ENCODE measurements at regions not wholly inside any gene's neighbourhood (a gene's known extent, or its start where the extent isn't known, plus 50 kb on each side); places are given as distances from the start of the nearest gene placed in this dataset.
"Not testable (repeated sequence)": the region's sequence is repeated elsewhere in the genome, so short reads cannot be mapped to it uniquely, and the experiment has no call there.

GRCh38 chr5:17748941-17749340 lies 114.7 kb downstream of the TAF11L14 start:
- Histone ChIP-seq H3K9me3 (ENCODE audit: control insufficient read depth in 2 of 2, low read length in 2 of 2) (no peaks in the 10 kb centered on the region), H3K27ac (ENCODE audit: low read depth in 2 of 2, low read length in 2 of 2) (no peak overlapping the region), H3K4me3 (ENCODE audit: low read length in 2 of 2) (no peak overlapping the region), H3K36me3 (ENCODE audit: control insufficient read depth in 2 of 2, insufficient read depth in 2 of 2, low read length in 2 of 2) (no peaks in the 10 kb centered on the region), H3K27me3 (ENCODE audit: control insufficient read depth in 2 of 2, insufficient read depth in 2 of 2, low read length in 2 of 2) (no peaks in the 10 kb centered on the region), H3K4me1 (ENCODE audit: control insufficient read depth in 2 of 2, insufficient read depth in 2 of 2, low read length in 2 of 2) (no peaks in the 10 kb centered on the region), H3K9ac (ENCODE audit: low read depth in 1 of 2, low read length in 2 of 2) (no peak overlapping the region)

GRCh38 chr5:17755406-17755805 lies 121.1 kb downstream of the TAF11L14 start:
- H3K36me3 ChIP-seq (ENCODE audit: control insufficient read depth in 2 of 2, insufficient read depth in 2 of 2, low read length in 2 of 2); H3K27ac ChIP-seq (ENCODE audit: low read depth in 2 of 2, low read length in 2 of 2); H3K4me1 ChIP-seq (ENCODE audit: control insufficient read depth in 2 of 2, insufficient read depth in 2 of 2, low read length in 2 of 2); H3K4me3 ChIP-seq (ENCODE audit: low read length in 2 of 2); H3K9ac ChIP-seq (ENCODE audit: low read depth in 1 of 2, low read length in 2 of 2); H3K9me3 ChIP-seq (ENCODE audit: control insufficient read depth in 2 of 2, low read length in 2 of 2); H3K27me3 ChIP-seq (ENCODE audit: control insufficient read depth in 2 of 2, insufficient read depth in 2 of 2, low read length in 2 of 2): not testable (repeated sequence)

GRCh38 chr5:17761326-17761725 lies 127.1 kb downstream of the TAF11L14 start:
- Histone ChIP-seq H3K4me3 (ENCODE audit: low read length in 2 of 2) (no peak overlapping the region), H3K4me1 (ENCODE audit: control insufficient read depth in 2 of 2, insufficient read depth in 2 of 2, low read length in 2 of 2) (no peaks in the 10 kb centered on the region), H3K9ac (ENCODE audit: low read depth in 1 of 2, low read length in 2 of 2) (no peak overlapping the region), H3K27ac (ENCODE audit: low read depth in 2 of 2, low read length in 2 of 2) (no peak overlapping the region), H3K9me3 (ENCODE audit: control insufficient read depth in 2 of 2, low read length in 2 of 2) (peaks cover 0 to under 1% of the 10 kb centered on the region in 2 donors), H3K27me3 (ENCODE audit: control insufficient read depth in 2 of 2, insufficient read depth in 2 of 2, low read length in 2 of 2) (no peaks in the 10 kb centered on the region), H3K36me3 (ENCODE audit: control insufficient read depth in 2 of 2, insufficient read depth in 2 of 2, low read length in 2 of 2) (no peaks in the 10 kb centered on the region)

GRCh38 chr5:17763301-17763700 lies 129.0 kb downstream of the TAF11L14 start:
- Histone ChIP-seq H3K9me3 (ENCODE audit: control insufficient read depth in 2 of 2, low read length in 2 of 2) (no peaks in the 10 kb centered on the region), H3K4me1 (ENCODE audit: control insufficient read depth in 2 of 2, insufficient read depth in 2 of 2, low read length in 2 of 2) (no peaks in the 10 kb centered on the region), H3K27me3 (ENCODE audit: control insufficient read depth in 2 of 2, insufficient read depth in 2 of 2, low read length in 2 of 2) (no peaks in the 10 kb centered on the region), H3K27ac (ENCODE audit: low read depth in 2 of 2, low read length in 2 of 2) (no peak overlapping the region), H3K9ac (ENCODE audit: low read depth in 1 of 2, low read length in 2 of 2) (no peak overlapping the region), H3K4me3 (ENCODE audit: low read length in 2 of 2) (no peak overlapping the region), H3K36me3 (ENCODE audit: control insufficient read depth in 2 of 2, insufficient read depth in 2 of 2, low read length in 2 of 2) (no peaks in the 10 kb centered on the region)

- Histone ChIP-seq H3K36me3 (ENCODE audit: control insufficient read depth in 2 of 2, insufficient read depth in 2 of 2, low read length in 2 of 2) (no peaks in the 10 kb centered on the region), H3K9me3 (ENCODE audit: control insufficient read depth in 2 of 2, low read length in 2 of 2) (no peaks in the 10 kb centered on the region), H3K4me3 (ENCODE audit: low read length in 2 of 2) (no peak overlapping the region), H3K9ac (ENCODE audit: low read depth in 1 of 2, low read length in 2 of 2) (no peak overlapping the region), H3K4me1 (ENCODE audit: control insufficient read depth in 2 of 2, insufficient read depth in 2 of 2, low read length in 2 of 2) (no peaks in the 10 kb centered on the region), H3K27me3 (ENCODE audit: control insufficient read depth in 2 of 2, insufficient read depth in 2 of 2, low read length in 2 of 2) (no peaks in the 10 kb centered on the region), H3K27ac (ENCODE audit: low read depth in 2 of 2, low read length in 2 of 2) (no peak overlapping the region)
Observed at GRCh38 chr5:17766031-17766430, 131.8 kb downstream of the TAF11L14 start.

- no peak overlapping the region for H3K4me3 ChIP-seq (ENCODE audit: low read length in 2 of 2)
- H3K4me1 ChIP-seq (ENCODE audit: control insufficient read depth in 2 of 2, insufficient read depth in 2 of 2, low read length in 2 of 2), result no peaks in the 10 kb centered on the region
- no peaks in the 10 kb centered on the region for H3K36me3 ChIP-seq (ENCODE audit: control insufficient read depth in 2 of 2, insufficient read depth in 2 of 2, low read length in 2 of 2)
- no peak overlapping the region for H3K9ac ChIP-seq (ENCODE audit: low read depth in 1 of 2, low read length in 2 of 2)
- no peaks in the 10 kb centered on the region for H3K27me3 ChIP-seq (ENCODE audit: control insufficient read depth in 2 of 2, insufficient read depth in 2 of 2, low read length in 2 of 2)
- H3K27ac ChIP-seq (ENCODE audit: low read depth in 2 of 2, low read length in 2 of 2), result no peak overlapping the region
- H3K9me3 ChIP-seq (ENCODE audit: control insufficient read depth in 2 of 2, low read length in 2 of 2), result no peaks in the 10 kb centered on the region
Observed at GRCh38 chr5:17769277-17769676, 135.0 kb downstream of the TAF11L14 start.

- H3K4me1 ChIP-seq (ENCODE audit: control insufficient read depth in 2 of 2, insufficient read depth in 2 of 2, low read length in 2 of 2), result no peaks in the 10 kb centered on the region
- H3K4me3 ChIP-seq (ENCODE audit: low read length in 2 of 2), result no peak overlapping the region
- no peaks in the 10 kb centered on the region for H3K36me3 ChIP-seq (ENCODE audit: control insufficient read depth in 2 of 2, insufficient read depth in 2 of 2, low read length in 2 of 2)
- no peak overlapping the region for H3K9ac ChIP-seq (ENCODE audit: low read depth in 1 of 2, low read length in 2 of 2)
- no peak overlapping the region for H3K27ac ChIP-seq (ENCODE audit: low read depth in 2 of 2, low read length in 2 of 2)
- H3K27me3 ChIP-seq (ENCODE audit: control insufficient read depth in 2 of 2, insufficient read depth in 2 of 2, low read length in 2 of 2), result no peaks in the 10 kb centered on the region
- H3K9me3 ChIP-seq (ENCODE audit: control insufficient read depth in 2 of 2, low read length in 2 of 2), result no peaks in the 10 kb centered on the region
Observed at GRCh38 chr5:17772232-17772631, 138.0 kb downstream of the TAF11L14 start.

- no peaks in the 10 kb centered on the region for H3K36me3 ChIP-seq (ENCODE audit: control insufficient read depth in 2 of 2, insufficient read depth in 2 of 2, low read length in 2 of 2)
- no peaks in the 10 kb centered on the region for H3K27me3 ChIP-seq (ENCODE audit: control insufficient read depth in 2 of 2, insufficient read depth in 2 of 2, low read length in 2 of 2)
- H3K9me3 ChIP-seq (ENCODE audit: control insufficient read depth in 2 of 2, low read length in 2 of 2), result no peaks in the 10 kb centered on the region
- H3K9ac ChIP-seq (ENCODE audit: low read depth in 1 of 2, low read length in 2 of 2), result no peak overlapping the region
- no peak overlapping the region for H3K4me3 ChIP-seq (ENCODE audit: low read length in 2 of 2)
- no peaks in the 10 kb centered on the region for H3K4me1 ChIP-seq (ENCODE audit: control insufficient read depth in 2 of 2, insufficient read depth in 2 of 2, low read length in 2 of 2)
- H3K27ac ChIP-seq (ENCODE audit: low read depth in 2 of 2, low read length in 2 of 2), result no peak overlapping the region
Observed at GRCh38 chr5:17785774-17786173, 151.5 kb downstream of the TAF11L14 start.

- Histone ChIP-seq H3K9me3 (ENCODE audit: control insufficient read depth in 2 of 2, low read length in 2 of 2) (no peaks in the 10 kb centered on the region), H3K36me3 (ENCODE audit: control insufficient read depth in 2 of 2, insufficient read depth in 2 of 2, low read length in 2 of 2) (no peaks in the 10 kb centered on the region), H3K4me3 (ENCODE audit: low read length in 2 of 2) (no peak overlapping the region), H3K4me1 (ENCODE audit: control insufficient read depth in 2 of 2, insufficient read depth in 2 of 2, low read length in 2 of 2) (no peaks in the 10 kb centered on the region), H3K27ac (ENCODE audit: low read depth in 2 of 2, low read length in 2 of 2) (no peak overlapping the region), H3K27me3 (ENCODE audit: control insufficient read depth in 2 of 2, insufficient read depth in 2 of 2, low read length in 2 of 2) (no peaks in the 10 kb centered on the region), H3K9ac (ENCODE audit: low read depth in 1 of 2, low read length in 2 of 2) (no peak overlapping the region)
Observed at GRCh38 chr5:17788351-17788750, 154.1 kb downstream of the TAF11L14 start.

GRCh38 chr5:17794201-17794600 lies 159.9 kb downstream of the TAF11L14 start:
- no peak overlapping the region for H3K27ac ChIP-seq (ENCODE audit: low read depth in 2 of 2, low read length in 2 of 2)
- H3K4me1 ChIP-seq (ENCODE audit: control insufficient read depth in 2 of 2, insufficient read depth in 2 of 2, low read length in 2 of 2), result no peaks in the 10 kb centered on the region

GRCh38 chr5:17794815-17795214 lies 160.6 kb downstream of the TAF11L14 start:
- Histone ChIP-seq H3K4me1 (ENCODE audit: control insufficient read depth in 2 of 2, insufficient read depth in 2 of 2, low read length in 2 of 2) (no peaks in the 10 kb centered on the region), H3K27me3 (ENCODE audit: control insufficient read depth in 2 of 2, insufficient read depth in 2 of 2, low read length in 2 of 2) (no peaks in the 10 kb centered on the region), H3K9ac (ENCODE audit: low read depth in 1 of 2, low read length in 2 of 2) (no peak overlapping the region), H3K9me3 (ENCODE audit: control insufficient read depth in 2 of 2, low read length in 2 of 2) (no peaks in the 10 kb centered on the region), H3K4me3 (ENCODE audit: low read length in 2 of 2) (no peak overlapping the region), H3K27ac (ENCODE audit: low read depth in 2 of 2, low read length in 2 of 2) (no peak overlapping the region), H3K36me3 (ENCODE audit: control insufficient read depth in 2 of 2, insufficient read depth in 2 of 2, low read length in 2 of 2) (no peaks in the 10 kb centered on the region)

More at GRCh38 chr5:17794201-17794600, 159.9 kb downstream of the TAF11L14 start:
- Histone ChIP-seq H3K4me3 (ENCODE audit: low read length in 2 of 2) (no peak overlapping the region), H3K27me3 (ENCODE audit: control insufficient read depth in 2 of 2, insufficient read depth in 2 of 2, low read length in 2 of 2) (no peaks in the 10 kb centered on the region), H3K36me3 (ENCODE audit: control insufficient read depth in 2 of 2, insufficient read depth in 2 of 2, low read length in 2 of 2) (no peaks in the 10 kb centered on the region), H3K9ac (ENCODE audit: low read depth in 1 of 2, low read length in 2 of 2) (no peak overlapping the region), H3K9me3 (ENCODE audit: control insufficient read depth in 2 of 2, low read length in 2 of 2) (no peaks in the 10 kb centered on the region)
